Fibroblast of upper back skin (primary cell): ENCODE measurements at regions not wholly inside any gene's neighbourhood (a gene's known extent, or its start where the extent isn't known, plus 50 kb on each side); places are given as distances from the start of the nearest gene placed in this dataset.

ENCODE experiments used
- DNase-seq: peaks from one replicate; pipeline ENCODE4 v3.0.0-alpha.2; 2013

DNA sequence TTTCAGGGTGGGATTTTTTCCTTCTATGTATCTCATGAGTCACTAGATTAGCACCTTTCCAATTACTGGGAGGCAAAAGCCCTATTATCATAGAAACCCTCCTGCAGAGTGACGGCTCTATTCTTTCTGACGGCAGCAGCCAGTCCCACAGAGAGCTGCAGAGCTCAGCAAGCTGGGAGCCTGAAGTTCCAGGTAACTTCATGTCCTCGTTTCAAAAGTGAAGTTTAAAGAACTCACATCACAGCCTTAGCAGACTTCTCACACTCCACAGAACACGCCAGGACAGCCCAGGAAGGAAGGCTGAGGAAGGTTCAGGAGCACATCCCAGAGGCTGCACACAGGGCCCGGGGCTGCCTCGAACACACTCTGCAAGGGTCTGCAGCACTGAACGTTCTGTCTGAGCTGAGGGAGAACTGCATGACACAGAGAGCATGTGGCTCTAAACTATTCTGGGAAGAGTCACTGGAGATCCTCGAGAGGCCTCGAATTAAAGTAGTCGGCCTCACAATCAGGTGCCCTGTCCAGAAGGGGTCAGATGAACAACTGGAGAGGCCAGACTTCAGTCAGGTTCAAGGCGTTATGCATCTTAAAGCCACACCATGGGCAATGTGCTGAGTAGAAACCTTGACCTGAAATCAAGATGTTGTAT lies 104.2 kb upstream of the DRD2 start:
- no peak for DNase-seq

DNA sequence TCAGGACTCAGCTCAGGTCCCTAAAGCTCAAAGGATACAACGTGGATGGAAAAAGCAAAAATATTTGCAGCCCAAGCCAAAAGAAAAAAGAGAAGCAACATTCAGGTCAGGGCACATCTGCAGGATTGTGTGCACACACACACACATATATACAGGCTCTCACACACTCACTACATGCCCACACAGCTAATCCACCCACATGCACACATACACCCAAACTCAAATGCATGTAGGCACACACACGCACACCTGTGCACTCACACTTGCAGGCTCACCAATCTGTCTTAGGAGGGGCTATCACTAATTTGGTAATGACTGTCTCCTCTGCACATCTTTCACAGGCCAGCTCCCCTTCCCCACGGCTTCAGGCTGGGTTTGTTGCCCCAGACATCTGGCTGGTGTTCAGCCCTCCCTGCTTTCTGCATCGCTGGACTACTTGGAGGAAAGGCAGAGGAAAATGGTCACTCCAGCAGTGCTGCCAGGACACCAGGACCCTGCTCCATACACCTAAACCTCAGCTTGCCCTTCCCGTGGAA lies 103.6 kb upstream of the DRD2 start:
- no peak for DNase-seq

DNA sequence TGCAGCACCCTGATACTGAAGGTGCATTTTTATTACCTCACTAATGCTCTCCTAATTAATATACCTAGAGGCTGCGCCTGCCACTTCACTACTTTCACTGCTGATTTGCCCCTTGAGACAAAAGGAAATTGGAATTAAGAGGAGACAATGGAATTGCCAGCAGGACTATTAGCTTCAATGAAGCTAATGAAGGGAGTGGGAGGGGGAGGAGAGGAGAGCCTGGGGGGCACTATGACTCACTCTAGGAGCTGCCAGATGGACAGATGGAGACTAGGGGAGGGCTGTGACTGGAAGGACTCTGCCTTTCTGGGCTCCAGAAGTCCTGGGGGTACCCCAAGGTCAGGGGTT lies 102.8 kb upstream of the DRD2 start:
- DNase-seq: no peak

DNA sequence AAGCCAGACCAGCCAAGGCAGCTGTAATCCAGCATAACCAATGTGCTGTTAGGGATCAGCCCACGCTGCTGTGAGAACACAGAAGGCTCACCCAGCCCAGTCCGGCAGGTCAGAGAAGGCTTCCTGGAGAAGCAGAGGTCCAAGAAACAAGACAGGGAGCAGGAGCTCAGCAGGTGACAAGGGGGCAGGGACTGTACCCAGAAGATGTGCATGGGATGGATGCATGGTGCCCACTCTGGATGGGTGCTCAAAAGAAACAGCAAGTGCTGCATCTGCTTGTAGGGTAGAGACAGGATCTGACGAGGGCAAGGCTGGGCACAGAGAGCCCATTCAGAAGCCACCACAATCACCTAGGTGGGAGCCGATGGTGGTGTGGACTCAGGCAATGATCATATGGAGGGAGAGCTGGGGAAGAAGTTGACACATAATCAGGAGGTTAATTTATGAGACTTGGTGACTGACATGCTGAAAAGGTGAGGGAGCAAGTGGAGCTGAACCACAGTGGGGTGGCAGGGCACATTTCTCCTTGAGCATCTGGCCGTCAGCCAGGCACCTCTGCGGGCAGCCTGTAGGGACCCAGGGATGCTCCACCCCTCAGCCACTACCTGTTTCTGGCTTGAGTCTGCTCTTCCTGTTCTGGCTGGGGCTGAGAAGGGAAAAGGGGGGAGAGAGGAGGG lies 102.3 kb upstream of the DRD2 start:
- DNase-seq: no peak

DNA sequence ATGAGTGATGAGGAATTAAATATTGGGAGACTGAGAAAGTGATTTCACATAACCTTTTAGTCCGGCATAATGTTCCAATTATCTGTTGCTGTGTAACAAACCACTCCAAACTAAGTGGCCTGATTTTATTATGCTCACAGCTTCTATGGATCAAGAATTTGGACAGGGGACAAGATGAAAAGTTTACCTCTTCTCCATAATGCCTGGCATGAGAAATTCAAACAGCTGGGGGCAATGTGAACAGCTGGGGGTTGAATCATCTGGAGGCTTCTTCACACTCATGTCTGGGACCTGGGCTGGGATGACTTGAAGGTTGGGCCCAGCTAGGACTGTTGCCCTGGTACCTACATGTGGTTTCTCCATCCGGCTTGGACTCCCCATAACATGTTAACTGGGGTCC lies 99.4 kb upstream of the DRD2 start:
- no peak for DNase-seq

DNA sequence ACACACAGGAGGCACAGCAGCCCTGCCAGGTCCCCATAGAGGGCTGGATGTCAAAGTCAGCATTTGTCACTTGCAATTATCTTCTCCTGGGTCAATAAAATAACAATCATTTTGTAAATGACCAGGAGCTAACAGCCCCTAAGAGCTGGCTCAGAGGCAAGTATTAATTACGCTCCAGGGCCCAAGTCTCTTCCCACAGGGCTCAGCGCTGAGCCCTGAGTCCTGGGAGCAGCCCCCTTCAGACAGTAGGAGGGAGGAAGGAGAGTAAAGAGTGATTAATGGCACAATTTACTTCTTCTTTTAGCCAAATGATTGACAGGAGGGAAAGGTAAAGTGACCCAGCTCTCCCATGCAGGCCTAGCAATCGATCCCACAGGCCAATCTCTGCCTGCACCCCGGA lies 99.0 kb upstream of the DRD2 start:
- DNase-seq: no peak

DNA sequence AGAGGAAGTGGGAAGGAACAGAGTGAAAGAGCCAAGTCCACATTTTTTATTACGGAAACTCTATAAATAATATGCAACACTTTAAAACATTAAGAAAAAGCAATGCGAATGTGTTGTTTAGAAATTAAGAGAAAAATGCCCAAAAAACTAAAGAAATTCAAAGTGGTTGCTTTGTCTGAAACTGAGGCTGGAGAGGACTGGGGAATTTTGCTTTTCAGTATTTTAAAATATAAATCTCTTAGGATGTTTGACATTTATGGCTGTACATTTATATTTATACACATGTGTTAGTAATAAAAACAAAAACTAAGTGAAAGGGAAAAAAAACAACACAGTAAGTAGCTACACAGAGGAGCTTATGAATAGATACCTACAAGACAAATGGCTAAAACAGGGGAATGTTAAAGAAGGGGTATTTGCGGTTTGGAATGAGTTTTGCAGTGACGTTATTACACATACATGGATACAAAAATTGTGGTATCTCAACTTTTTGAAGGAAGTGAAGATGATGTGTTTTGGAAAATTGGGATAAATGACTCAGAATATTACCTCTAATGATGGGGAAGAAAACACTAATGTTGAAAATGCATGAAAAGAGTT lies 97.0 kb upstream of the DRD2 start:
- peak; percentile 85 for DNase-seq

DNA sequence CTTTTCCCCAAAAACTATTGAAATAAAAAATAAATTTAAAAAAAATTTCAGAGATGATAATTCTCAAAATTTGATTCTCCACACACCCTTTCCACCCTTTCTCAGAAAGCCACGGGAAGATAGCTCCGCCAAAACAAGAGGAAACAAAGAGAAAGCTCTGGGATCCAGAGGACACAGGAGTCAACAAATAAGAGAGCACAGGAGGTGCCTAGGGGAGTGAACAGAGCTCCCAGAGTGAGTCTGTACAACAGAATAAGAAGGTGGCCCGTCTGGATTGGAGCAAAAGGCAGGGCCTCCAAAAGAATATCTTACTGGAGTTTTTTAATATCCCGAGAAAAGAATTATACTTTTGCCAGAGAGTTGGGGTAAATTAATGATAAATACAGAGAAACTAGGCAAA lies 96.3 kb upstream of the DRD2 start:
- DNase-seq: no peak

DNA sequence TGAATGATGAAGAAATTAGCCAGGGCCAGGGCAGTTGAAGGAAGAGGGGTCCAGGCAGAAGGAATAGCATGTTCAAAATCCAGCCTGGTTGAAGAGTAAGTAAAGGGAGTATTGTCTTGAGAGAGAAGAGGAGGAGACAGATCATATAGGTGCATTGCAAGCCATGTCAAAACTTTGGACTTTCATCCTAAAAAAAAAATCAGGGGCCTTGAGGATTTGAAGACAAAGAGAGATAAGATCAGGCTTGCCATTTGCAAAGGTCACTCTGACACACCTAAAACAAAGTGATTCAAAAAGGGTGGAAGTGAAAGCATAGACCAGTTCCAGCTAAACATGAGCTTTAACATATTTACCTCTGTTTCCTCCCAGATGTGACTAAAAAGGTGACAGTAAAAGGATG lies 95.7 kb upstream of the DRD2 start:
- no peak for DNase-seq

DNA sequence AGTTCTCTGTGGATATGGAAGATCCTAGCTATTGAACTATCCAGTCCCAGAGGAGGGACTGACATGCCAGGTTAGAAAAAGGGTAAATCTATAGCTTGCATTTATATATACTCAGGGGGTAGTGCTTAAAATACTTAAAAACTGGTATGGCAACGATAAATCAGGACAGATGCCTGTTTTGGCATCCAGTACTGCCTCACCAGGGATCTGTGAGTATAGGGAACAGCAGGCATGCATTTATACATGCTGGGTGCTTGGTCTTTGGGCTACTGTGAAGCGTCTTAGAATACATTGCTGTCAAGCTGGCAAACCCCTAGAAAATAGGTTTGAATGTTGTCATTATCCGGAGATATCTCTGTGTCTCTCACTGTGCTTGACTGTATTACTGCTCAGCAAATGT lies 94.2 kb upstream of the DRD2 start:
- DNase-seq: no peak

DNA sequence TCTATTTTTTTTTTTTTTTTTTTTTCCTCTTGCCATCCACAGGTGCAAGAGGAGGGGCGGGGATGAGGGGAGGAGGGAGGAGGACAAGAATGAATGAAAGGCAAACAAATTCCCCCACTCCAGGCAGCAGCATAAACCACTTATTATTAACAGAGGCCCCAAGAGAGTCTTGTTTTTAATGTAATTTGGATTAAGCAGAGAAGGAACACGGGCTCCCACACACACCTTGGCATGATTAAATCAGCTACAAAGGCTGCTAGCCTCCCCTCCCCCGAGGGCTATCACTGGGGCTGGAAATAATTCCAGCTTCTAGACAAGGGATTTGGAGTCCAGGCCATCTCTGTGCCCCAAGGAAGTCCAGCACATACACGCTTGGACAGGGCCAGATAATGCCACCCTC lies 93.4 kb upstream of the DRD2 start:
- no peak for DNase-seq

DNA sequence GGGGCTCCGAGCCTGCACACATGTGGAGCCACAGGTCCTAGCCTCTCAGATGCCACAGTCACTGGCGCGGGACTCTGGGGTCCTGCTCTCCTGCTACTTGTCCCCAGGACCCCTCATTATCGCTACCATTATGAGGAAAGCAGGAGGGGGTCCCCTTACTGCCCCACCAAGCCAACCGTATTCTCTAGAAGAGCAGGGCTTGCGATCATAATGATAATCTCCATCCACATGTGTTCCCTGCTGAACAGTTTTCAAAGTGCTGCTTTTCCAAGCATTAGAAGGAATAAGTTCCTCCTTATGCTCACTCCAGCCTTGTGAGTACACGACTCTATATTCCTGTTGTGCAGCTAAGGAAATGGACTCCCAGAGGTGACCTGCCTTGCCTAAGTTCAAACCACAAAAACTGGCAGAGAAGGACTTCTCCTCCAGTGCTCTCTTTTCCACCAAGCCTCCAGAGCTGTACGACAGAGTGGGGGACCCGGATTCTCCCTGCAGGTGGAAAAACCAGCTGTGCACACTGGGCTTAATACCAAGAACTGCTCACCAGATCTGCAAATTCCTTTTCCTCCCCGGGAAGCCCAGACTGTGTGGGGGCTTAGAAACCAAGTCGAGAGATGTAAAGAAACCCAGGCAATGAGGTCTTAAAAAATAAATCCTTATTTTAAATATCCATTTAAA lies 92.8 kb upstream of the DRD2 start:
- no peak for DNase-seq

DNA sequence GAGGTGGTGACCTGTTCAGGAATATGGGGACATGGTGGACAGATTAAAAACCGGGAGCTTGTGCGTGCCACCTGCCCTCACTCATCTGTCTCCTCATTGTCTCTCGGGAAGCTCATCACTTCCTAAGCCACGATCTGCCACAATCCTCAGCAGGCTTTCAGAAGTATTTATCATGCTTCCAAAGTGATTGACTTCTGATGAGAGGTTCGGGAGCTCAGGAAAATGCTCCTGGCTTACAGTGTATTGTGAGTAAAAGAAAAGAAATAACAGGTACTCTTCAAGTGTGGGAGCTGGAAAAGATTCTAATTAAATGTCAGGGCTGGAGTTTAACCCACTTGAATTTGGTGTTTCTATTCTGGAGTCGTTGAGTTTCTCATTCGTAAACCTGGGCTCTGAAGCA lies 91.9 kb upstream of the DRD2 start:
- DNase-seq: no peak

DNA sequence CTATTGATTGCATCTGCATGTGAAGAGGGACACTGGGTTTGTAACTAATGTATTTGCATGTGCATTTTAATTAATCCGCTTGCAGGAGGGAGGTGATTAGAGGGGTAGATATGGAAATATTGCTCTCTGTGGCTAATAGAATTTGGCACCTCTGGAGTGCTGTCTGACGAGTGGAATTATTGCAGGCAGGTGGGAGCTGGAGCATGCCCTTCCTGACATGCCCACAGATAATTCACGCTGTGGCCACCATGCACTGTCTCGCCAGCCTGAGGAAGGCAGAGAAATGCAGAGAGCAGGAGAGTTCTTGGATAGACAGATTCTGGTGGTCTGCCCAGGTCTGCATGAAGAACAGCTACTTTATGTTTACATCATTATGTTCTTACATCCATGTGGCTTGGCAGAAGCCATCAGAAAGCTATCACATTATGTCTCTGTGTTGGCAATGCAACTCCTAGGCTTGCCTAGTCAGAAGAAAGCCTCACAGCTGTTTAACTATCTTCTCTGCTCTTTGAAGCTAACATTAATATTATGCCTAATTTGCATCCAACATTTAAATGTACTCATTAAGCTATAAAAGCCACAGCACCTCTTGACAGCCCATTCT lies 89.4 kb upstream of the DRD2 start:
- DNase-seq: no peak

DNA sequence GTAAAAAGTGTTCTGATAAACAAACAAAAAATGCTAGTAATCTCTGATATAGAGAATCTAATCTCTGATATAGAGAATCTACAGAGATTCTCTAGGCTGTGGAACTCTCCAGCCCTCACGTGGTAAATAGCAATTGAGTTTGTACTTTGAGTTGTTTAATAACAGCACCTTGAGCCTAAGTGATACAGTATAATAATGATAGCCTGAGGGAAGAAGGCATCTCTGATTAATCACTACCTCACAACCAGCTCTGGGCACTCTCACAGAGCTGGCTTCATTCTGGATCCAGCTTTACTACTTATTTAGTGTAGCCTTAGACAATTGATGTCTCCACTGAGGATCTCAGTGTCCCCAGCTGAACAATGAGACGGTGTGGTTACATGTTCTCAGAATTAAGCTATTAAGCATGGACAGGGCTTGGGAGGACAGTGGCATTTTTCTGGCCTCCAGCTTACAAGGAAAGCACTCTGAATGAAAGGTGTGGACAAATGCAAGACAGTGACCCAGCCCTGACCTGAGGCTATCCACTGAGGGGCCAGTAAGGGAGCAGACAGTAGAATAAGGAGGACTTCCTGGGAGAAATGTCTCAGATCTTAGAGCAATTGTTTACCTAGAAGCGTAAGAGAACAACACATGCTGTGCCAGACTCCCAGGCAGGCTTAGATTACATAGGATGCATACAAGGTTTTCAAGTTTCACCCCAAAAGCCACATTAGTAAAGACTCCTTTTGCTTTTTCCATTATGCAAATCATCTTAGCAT lies 88.7 kb upstream of the DRD2 start:
- no peak for DNase-seq

DNA sequence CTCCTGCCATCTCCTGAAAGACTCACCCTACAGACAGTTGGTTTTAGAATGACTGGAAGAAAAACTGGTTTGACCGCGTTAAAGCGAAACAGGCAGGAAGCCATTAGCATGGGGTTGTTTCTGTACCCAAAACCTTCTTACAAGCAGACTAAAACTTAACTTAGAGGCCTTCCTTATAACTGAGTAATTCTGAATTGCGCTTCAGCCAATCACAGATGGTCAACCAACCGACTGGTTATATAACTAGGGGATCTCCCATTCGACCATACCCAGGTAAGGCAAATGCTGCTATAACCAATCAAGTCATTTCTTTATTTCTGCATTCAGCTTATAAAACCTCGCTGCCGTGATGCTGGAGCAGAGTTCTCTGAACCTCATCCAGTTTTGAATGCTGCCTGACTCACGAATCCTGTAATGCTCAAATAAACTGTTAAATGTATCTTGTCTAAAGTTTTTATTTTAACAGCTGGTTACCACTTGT lies 87.8 kb upstream of the DRD2 start:
- DNase-seq: no peak

DNA sequence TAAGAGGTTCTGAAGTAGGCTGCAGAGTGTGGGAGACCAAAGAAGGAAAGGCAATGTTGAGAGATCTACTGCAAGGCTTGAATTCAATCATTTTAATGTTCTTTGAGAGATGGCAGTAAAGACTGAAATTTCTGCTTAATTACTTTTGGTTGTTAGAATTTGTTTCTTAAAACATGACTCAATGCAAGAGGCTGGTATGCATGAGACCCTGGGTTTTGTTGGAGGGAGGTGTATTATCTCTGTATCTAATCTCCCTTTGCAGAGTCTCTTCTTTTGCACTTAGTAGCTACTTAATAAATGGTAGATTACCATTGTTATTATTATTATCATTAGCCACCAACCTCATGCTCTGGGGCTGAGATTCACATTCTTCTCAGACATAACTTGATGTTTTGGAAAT lies 87.4 kb upstream of the DRD2 start:
- DNase-seq: no peak

DNA sequence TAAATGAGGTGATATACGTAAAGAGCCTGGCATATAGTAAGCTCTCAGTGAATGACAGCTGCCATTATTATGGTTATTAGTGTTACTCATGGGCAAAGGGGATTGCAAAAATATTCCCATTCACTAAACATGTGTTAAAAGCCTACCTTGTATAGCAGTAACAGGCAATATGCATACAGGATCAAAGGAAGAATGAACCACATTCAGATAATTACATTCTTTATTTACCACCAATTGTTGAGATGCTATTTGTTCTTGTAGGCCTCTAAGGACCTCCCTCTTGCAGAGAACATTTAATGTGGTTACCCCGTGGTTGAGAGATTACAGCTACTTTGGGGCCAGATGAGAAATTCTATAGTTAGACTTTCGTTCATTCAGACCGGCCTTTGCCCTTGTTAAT lies 82.7 kb upstream of the DRD2 start:
- DNase-seq: no peak

DNA sequence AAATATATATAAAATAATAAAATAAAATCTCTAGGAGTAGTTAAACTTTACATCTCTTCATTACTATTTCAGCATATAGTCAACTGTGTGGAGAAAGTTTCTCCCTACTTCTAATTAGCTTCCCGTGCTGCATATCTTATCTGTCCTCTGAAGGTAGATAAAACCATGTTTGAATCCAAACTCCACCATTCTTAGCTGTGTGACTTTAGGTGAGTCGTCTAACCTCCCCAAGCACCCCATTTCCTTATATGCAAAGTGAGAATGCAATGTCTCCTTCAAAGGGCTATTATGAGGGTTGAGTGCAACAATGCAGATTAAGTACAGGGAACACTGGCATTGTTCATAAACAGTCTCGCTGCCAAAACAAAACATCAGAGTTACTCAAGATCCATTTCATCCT lies 80.8 kb upstream of the DRD2 start:
- DNase-seq: no peak

DNA sequence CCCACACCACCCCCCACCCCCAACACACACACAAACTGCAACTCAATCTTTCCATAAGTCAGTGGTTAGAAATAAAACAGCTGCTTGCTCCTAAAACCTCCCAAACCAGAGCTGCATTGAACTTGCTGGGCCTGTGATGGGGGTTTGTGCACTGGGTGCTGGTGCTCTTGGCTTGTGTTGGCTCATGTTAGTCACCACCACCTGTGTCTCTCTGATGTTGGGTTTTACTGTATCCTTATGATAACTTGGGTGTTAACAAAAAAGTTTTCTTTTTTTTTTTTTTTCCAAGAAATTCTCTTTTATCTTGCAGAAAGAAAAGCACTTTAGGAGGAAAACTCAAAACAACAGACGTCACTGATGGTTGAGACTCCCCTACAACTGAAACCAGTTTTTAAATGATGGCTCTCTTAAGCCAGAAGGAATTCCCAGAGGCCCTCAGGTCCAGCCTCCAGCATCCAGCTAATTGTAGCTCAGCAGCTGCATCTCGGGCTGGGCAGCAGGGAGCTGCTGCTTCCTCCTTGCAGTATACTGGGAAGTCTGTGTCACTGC lies 79.9 kb upstream of the DRD2 start:
- DNase-seq: peak; percentile 43

DNA sequence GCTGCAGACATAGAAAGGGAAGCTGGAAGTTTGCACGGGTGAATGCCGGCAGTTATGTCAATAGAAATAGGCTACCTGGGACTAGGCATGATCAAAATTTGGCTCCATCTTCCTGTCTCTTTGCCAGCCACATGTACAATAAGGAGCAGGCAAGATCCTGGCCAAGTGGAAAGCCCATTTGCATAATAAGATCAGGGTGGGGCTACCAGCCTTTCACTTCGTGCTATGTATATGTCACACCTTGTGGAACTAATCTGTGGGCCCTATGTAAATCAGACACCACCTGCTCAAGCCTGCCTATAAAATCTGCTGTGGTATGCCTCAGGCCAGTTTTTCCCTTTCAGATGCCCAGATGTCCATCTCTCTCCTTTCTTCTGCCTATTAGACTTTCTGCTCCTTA lies 79.3 kb upstream of the DRD2 start:
- no peak for DNase-seq

DNA sequence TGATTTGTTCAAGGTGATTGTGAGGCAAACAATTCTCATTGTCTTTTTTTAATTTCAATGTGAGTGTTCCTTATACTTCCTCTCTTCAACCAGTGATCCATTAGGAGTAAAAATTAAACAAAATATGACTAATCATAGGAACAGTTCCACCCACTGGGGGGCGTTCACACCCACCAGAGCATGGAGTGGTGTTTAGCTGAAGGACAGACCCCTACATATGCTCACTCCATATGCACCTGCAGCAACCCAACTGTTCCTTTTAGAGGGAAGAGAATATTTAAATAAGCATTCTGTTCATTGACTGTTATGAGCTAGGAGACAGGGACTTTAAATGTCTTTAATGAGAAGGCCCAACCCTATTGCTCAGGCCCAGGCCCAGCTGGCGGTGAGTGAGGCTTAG lies 78.7 kb upstream of the DRD2 start:
- no peak for DNase-seq
